ENCODE measurements at regions not wholly inside any gene's neighbourhood (a gene's known extent, or its start where the extent isn't known, plus 50 kb on each side); places are given as distances from the start of the nearest gene placed in this dataset.

GRCh38 chr11:41713030-41713429, 253.6 kb upstream of the LRRC4C start:
- TF ChIP-seq, protein P1, sequence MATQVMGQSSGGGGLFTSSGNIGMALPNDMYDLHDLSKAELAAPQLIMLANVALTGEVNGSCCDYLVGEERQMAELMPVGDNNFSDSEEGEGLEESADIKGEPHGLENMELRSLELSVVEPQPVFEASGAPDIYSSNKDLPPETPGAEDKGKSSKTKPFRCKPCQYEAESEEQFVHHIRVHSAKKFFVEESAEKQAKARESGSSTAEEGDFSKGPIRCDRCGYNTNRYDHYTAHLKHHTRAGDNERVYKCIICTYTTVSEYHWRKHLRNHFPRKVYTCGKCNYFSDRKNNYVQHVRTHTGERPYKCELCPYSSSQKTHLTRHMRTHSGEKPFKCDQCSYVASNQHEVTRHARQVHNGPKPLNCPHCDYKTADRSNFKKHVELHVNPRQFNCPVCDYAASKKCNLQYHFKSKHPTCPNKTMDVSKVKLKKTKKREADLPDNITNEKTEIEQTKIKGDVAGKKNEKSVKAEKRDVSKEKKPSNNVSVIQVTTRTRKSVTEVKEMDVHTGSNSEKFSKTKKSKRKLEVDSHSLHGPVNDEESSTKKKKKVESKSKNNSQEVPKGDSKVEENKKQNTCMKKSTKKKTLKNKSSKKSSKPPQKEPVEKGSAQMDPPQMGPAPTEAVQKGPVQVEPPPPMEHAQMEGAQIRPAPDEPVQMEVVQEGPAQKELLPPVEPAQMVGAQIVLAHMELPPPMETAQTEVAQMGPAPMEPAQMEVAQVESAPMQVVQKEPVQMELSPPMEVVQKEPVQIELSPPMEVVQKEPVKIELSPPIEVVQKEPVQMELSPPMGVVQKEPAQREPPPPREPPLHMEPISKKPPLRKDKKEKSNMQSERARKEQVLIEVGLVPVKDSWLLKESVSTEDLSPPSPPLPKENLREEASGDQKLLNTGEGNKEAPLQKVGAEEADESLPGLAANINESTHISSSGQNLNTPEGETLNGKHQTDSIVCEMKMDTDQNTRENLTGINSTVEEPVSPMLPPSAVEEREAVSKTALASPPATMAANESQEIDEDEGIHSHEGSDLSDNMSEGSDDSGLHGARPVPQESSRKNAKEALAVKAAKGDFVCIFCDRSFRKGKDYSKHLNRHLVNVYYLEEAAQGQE (IDR thresholded peaks at IDR 0.05; ENCODE audit: borderline replicate concordance), result no peak
- TF ChIP-seq POLR2AphosphoS5 (IDR thresholded peaks at IDR 0.05) (no peak), CTCF (IDR thresholded peaks at IDR 0.05; ENCODE audit: poor library complexity, severe bottlenecking) (no peak), EP300 (conservative IDR thresholded peaks at IDR 0.05; ENCODE audit: poor library complexity, severe bottlenecking) (no peak), EZH2 (IDR thresholded peaks at IDR 0.05; ENCODE audit: borderline replicate concordance, insufficient read depth, low read length, poor library complexity, severe bottlenecking) (no peak)
